ENCODE measurements at regions not wholly inside any gene's neighbourhood (a gene's known extent, or its start where the extent isn't known, plus 50 kb on each side); places are given as distances from the start of the nearest gene placed in this dataset.

- no peak for DNase-seq (ENCODE audit: low read depth, low spot score)
- H3K27ac ChIP-seq, result no peak overlapping the region
Measured at GRCh38 chr2:9089831-9090230, 86.3 kb upstream of the MBOAT2 start.

- no peak overlapping the region for H3K27ac ChIP-seq
- no peak for DNase-seq (ENCODE audit: low read depth, low spot score)
Measured at GRCh38 chr2:9087121-9087681, 83.7 kb upstream of the MBOAT2 start.

- H3K27ac ChIP-seq, result no peak overlapping the region
- DNase-seq (ENCODE audit: low read depth, low spot score), result no peak
Measured at GRCh38 chr2:9086465-9086864, 83.0 kb upstream of the MBOAT2 start.

GRCh38 chr2:9085353-9085752 lies 81.9 kb upstream of the MBOAT2 start:
- H3K27ac ChIP-seq, result no peak overlapping the region
- DNase-seq (ENCODE audit: low read depth, low spot score), result no peak

DNA sequence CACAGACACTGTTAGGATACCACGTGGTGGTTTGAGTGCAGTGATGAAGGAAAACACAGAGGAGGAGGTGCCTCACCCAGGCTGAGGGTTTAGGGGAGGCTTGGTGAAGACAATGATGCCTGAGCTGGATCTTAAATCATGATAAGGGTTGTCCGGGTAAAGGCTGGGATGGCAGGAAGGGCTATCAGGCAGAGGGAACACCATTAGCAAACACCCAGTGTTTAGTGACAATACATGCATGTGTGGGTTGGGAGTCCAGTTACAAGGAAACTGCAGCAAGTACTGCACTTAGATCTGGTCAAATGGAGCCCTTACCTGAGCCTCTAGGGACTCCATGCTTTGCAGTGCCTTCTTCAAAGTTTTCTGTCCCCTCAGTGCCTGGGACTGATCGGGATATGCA lies 79.8 kb upstream of the MBOAT2 start:
- H3K27ac ChIP-seq, result no peak overlapping the region
- no peak for DNase-seq (ENCODE audit: low read depth, low spot score)

GRCh38 chr2:9082158-9082557 lies 78.7 kb upstream of the MBOAT2 start:
- DNase-seq (ENCODE audit: low read depth, low spot score), result no peak
- H3K27ac ChIP-seq, result peak overlapping the region; percentile 46

GRCh38 chr2:9081750-9082149 lies 78.3 kb upstream of the MBOAT2 start:
- peak overlapping the region; percentile 46 for H3K27ac ChIP-seq
- DNase-seq (ENCODE audit: low read depth, low spot score), result no peak

- no peak for DNase-seq (ENCODE audit: low read depth, low spot score)
- H3K27ac ChIP-seq, result no peak overlapping the region
Measured at GRCh38 chr2:9078405-9078804, 74.9 kb upstream of the MBOAT2 start.

GRCh38 chr2:9077691-9078090 lies 74.2 kb upstream of the MBOAT2 start:
- H3K27ac ChIP-seq, result no peak overlapping the region
- no peak for DNase-seq (ENCODE audit: low read depth, low spot score)

DNA sequence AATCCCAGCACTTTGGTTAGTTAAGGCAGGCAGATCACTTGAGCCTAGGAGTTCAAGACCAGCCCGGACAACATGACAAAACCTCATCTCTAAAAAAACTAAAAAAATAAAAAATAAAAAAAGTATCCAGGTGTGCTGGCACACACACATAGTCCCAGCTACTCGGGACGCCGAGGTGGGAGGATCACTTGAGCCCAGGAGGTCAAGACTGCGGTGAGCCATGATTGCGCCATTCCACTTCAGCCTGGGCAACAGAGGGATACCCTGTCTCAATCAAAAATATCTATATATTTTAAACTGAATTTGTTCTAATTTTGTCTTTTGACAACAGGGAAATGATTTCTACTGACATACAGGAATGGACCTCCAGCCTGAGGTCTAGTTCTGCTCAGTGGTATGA lies 73.3 kb upstream of the MBOAT2 start:
- H3K27ac ChIP-seq, result no peak overlapping the region
- no peak for DNase-seq (ENCODE audit: low read depth, low spot score)

GRCh38 chr2:9076210-9076609 lies 72.7 kb upstream of the MBOAT2 start:
- no peak for DNase-seq (ENCODE audit: low read depth, low spot score)
- H3K27ac ChIP-seq, result no peak overlapping the region

DNA sequence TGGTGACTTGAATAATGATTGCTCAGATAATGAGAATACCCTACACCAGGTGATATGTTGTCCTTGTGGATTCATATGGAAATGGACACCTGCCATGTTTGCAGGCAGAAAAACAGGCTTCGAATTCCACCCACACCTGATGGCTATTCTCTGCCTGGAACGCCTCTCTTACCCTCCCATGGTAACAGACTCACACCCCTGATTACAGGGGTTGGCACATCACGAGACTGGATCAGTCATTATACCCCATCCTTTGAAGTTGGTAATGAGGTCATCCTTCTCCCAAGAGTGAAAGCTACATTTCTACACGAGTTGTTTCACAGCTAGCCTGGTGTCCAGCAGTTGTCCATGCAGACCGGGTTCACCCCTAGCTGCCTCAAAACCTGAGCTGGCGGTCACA lies 71.4 kb upstream of the MBOAT2 start:
- no peak for DNase-seq (ENCODE audit: low read depth, low spot score)
- H3K27ac ChIP-seq, result no peak overlapping the region

GRCh38 chr2:9071584-9072124 lies 68.2 kb upstream of the MBOAT2 start:
- H3K27ac ChIP-seq, result peak overlapping the region; percentile 98
- DNase-seq (ENCODE audit: low read depth, low spot score), result no peak

DNA sequence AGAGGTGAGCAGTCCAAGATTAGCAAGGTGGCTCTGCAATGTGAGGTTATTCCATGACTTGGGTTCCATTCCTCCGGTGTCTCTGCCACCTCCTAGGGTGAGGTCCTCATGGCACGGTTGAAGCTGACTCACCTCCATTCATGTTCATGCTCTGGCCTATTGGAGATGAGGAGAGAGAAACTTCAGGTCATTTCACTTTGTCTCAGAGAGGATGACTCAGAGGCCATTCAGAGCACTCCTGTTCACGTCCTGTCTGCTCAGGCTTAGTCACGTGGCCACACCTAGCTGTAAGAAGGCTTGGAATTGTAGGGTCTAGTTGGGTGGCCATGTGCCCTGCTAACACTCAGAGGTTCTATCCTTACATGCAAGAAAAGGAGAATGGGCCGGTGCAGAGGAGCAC lies 67.5 kb upstream of the MBOAT2 start:
- peak; percentile 99 for DNase-seq (ENCODE audit: low read depth, low spot score)
- H3K27ac ChIP-seq, result peak overlapping the region; percentile 98

DNA sequence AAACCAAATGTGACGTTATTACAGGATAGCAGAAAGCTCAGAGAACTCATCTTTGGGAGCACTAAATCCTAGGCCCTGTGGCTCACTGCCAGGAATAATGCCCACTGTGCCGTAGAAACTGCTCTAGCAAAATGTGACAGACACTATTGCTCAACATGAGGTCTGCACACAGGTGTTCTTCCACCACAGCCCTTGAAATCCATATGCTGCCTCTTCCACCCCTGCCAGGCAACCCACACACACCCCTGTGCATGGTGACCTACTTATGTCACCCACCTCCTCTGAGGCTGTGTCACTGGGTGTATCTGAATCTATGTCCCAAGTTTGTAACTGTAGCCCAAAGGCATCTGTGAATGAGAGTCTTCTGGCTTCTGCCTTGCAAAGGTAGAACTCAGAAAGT lies 66.1 kb upstream of the MBOAT2 start:
- no peak for DNase-seq (ENCODE audit: low read depth, low spot score)
- peak overlapping the region; percentile 98 for H3K27ac ChIP-seq

DNA sequence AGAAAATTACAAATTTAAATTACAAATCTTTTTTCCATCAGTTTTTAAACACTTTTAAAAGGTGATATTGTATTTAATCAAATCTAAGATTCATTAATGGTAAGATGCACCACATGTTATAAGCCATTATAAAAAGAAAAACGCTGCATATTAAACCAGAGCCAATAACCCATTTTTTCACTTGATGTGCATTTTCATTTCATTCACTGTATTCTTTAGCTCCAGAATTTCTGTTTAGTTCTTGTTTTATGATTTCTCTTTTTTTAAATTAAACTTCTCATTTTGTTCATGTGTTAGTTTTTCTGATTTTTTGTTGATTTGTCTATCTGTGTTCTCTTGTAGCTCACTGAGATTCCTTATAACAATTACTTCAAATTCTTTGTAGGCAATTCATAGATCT lies 62.4 kb upstream of the MBOAT2 start:
- H3K27ac ChIP-seq, result no peak overlapping the region
- DNase-seq (ENCODE audit: low read depth, low spot score), result no peak

DNA sequence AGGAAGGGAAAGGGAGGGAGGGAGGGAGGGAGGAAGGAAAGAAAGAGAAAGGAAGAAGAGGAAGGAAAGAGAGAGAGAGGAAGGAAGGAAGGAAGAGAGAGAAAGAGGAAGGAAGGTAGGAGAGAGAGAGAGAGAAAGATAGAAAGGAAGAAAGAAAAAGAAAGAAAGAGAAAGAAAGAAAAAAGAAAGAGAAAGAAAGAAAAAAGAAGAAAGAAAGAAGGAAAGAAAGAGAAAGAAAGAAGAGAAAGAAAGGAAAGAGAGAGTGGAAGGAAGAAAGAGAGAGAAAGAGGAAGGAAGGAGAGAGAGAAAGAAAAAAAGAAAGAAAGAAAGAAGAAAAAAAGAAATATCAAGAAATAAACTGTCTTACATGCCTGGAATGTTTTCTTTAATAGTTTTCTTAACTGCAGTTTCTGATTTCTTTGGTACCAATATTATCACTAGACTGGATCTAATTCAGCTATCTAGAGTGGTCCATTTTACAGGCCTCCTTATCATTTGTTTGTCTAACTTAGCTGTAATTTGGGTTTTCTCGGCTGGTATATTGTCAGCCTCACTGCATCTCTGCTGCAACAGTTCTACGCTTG lies 59.6 kb upstream of the MBOAT2 start:
- no peak for DNase-seq (ENCODE audit: low read depth, low spot score)
- no peak overlapping the region for H3K27ac ChIP-seq

DNA sequence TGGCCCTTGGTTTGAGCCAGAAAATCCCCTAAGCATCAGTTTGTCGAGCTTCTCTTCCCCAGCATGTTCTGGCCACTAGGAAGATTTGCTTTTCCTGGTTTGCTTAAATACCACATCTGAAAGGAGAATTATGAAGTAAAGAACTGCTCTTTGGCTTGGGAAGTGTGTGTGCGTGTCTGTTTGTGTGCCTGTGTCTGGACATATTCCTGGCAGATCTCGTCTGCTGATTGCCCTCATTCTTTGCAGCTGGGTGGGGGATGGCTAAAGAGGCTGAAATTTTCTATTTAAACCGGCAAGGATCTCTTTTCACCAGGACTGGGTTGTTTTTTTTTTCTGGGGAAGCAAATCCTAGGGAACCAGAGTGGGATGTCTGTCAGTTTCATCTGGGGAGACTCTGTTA lies 57.3 kb upstream of the MBOAT2 start:
- no peak for DNase-seq (ENCODE audit: low read depth, low spot score)
- no peak overlapping the region for H3K27ac ChIP-seq

- DNase-seq (ENCODE audit: low read depth, low spot score), result no peak
- H3K27ac ChIP-seq, result no peak overlapping the region
Measured at GRCh38 chr2:9057939-9058761, 54.7 kb upstream of the MBOAT2 start.

DNA sequence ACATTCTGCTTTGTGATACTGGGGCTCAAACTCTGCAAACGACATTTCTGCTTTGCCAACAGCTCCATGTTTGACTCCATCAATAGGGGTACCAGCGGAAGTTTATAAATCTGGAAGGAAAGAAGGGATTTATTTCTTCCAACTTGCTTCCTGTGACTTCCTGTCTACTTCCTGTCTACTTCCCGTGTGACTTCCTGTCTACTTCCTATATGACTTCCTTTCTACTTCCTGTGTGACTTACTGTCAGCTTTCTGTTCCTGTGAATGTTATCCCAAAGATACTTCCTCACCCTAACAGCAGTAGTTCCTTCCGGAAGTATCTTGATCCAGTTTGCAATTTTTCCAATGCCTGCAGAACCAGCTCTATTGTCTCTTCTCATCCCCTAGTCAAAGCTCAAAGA lies 52.0 kb upstream of the MBOAT2 start:
- no peak for DNase-seq (ENCODE audit: low read depth, low spot score)
- H3K27ac ChIP-seq, result no peak overlapping the region

GRCh38 chr2:9053534-9053931 lies 50.0 kb upstream of the MBOAT2 start:
- no peak for DNase-seq (ENCODE audit: low read depth, low spot score)
- no peak overlapping the region for H3K27ac ChIP-seq
